ENCODE measurements at regions not wholly inside any gene's neighbourhood (a gene's known extent, or its start where the extent isn't known, plus 50 kb on each side); places are given as distances from the start of the nearest gene placed in this dataset.

- no peaks in the 10 kb centered on the region for H3K9me3 ChIP-seq (ENCODE audit: control insufficient read depth in 4 of 4, insufficient read depth in 3 of 4, low read length in 3 of 4)
- DNase-seq (no peak), ATAC-seq (ENCODE audit: insufficient read depth, low FRiP score) (no peak)
- WGBS, 2 donors: 71 to 82% methylated on average over 2 of the region's 2 CpGs
- TF ChIP-seq CTCF (IDR thresholded peaks at IDR 0.05; ENCODE audit: control extremely low read depth, extremely low read depth): no peak
- H3K27ac ChIP-seq (ENCODE audit: low read depth in 1 of 2, low read length in 1 of 2): no peak overlapping the region
- peaks cover 0 to 2% (median 0%) of the 10 kb centered on the region in 3 donors for H3K27me3 ChIP-seq (ENCODE audit: control insufficient read depth in 3 of 3, insufficient read depth in 3 of 3, low read length in 2 of 3)
- H3K36me3 ChIP-seq (ENCODE audit: control insufficient read depth in 4 of 4, insufficient read depth in 4 of 4, low read length in 4 of 4): no peaks in the 10 kb centered on the region
- H3K9ac ChIP-seq (ENCODE audit: insufficient read depth in 1 of 2, low read length in 2 of 2): no peak overlapping the region
- no peak overlapping the region for H3K4me3 ChIP-seq
- H3K4me1 ChIP-seq (ENCODE audit: control insufficient read depth in 5 of 5, insufficient read depth in 5 of 5, low read length in 5 of 5): no peaks in the 10 kb centered on the region
Observed at GRCh38 chr14:97866195-97866594, 1069.0 kb downstream of the VRK1 start.

GRCh38 chr14:97866664-97867063 lies 1069.5 kb downstream of the VRK1 start:
- WGBS, 2 donors: 70 to 74% methylated on average over 5 of the region's 5 CpGs
- no peak overlapping the region for H3K9ac ChIP-seq (ENCODE audit: insufficient read depth in 1 of 2, low read length in 2 of 2)
- no peak overlapping the region for H3K4me3 ChIP-seq
- H3K36me3 ChIP-seq (ENCODE audit: control insufficient read depth in 4 of 4, insufficient read depth in 4 of 4, low read length in 4 of 4): no peaks in the 10 kb centered on the region
- DNase-seq (no peak), ATAC-seq (ENCODE audit: insufficient read depth, low FRiP score) (no peak)
- H3K27ac ChIP-seq (ENCODE audit: low read depth in 1 of 2, low read length in 1 of 2): no peak overlapping the region
- peaks cover 0 to 2% (median 0%) of the 10 kb centered on the region in 3 donors for H3K27me3 ChIP-seq (ENCODE audit: control insufficient read depth in 3 of 3, insufficient read depth in 3 of 3, low read length in 2 of 3)
- no peak for TF ChIP-seq CTCF (IDR thresholded peaks at IDR 0.05; ENCODE audit: control extremely low read depth, extremely low read depth)
- no peaks in the 10 kb centered on the region for H3K9me3 ChIP-seq (ENCODE audit: control insufficient read depth in 4 of 4, insufficient read depth in 3 of 4, low read length in 3 of 4)
- H3K4me1 ChIP-seq (ENCODE audit: control insufficient read depth in 5 of 5, insufficient read depth in 5 of 5, low read length in 5 of 5): no peaks in the 10 kb centered on the region

- DNase-seq: no peak
- Histone ChIP-seq H3K27ac (ENCODE audit: low read depth in 1 of 2, low read length in 1 of 2) (no peak overlapping the region), H3K4me1 (ENCODE audit: control insufficient read depth in 5 of 5, insufficient read depth in 5 of 5, low read length in 5 of 5) (peaks cover 0 to 5% (median 2%) of the 10 kb centered on the region in 5 donors), H3K9me3 (ENCODE audit: control insufficient read depth in 4 of 4, insufficient read depth in 3 of 4, low read length in 3 of 4) (no peaks in the 10 kb centered on the region), H3K9ac (ENCODE audit: insufficient read depth in 1 of 2, low read length in 2 of 2) (no peak overlapping the region), H3K27me3 (ENCODE audit: control insufficient read depth in 3 of 3, insufficient read depth in 3 of 3, low read length in 2 of 3) (peaks cover 0 to 2% (median 0%) of the 10 kb centered on the region in 3 donors), H3K4me3 (no peak overlapping the region), H3K36me3 (ENCODE audit: control insufficient read depth in 4 of 4, insufficient read depth in 4 of 4, low read length in 4 of 4) (no peaks in the 10 kb centered on the region)
- no peak for ATAC-seq (ENCODE audit: insufficient read depth, low FRiP score)
- TF ChIP-seq CTCF (IDR thresholded peaks at IDR 0.05; ENCODE audit: control extremely low read depth, extremely low read depth): no peak
Observed at GRCh38 chr14:97873291-97873690, 1076.1 kb downstream of the VRK1 start.

DNA sequence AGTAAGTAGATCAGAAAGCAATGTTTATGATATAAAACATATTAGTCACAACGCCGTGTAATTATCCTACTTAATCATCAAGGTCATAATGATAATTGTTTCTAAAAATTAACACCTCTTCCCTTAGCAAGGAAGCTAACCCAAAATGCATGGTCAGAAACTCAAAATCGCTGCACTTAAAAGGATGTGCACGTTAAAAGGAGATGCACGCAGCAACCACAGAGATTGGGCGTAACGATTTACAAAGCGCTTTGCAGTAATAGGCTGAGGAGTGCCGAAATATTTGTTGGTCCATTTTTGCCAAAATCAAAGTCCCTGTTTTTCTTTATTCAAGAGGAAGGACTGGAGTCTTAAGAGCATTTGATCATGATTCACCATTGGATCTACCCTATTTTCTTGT lies 1077.2 kb downstream of the VRK1 start:
- ATAC-seq (ENCODE audit: insufficient read depth, low FRiP score): no peak
- no peak overlapping the region for H3K27ac ChIP-seq (ENCODE audit: low read depth in 1 of 2, low read length in 1 of 2)
- no peaks in the 10 kb centered on the region for H3K9me3 ChIP-seq (ENCODE audit: control insufficient read depth in 4 of 4, insufficient read depth in 3 of 4, low read length in 3 of 4)
- H3K36me3 ChIP-seq (ENCODE audit: control insufficient read depth in 4 of 4, insufficient read depth in 4 of 4, low read length in 4 of 4): no peaks in the 10 kb centered on the region
- no peak overlapping the region for H3K9ac ChIP-seq (ENCODE audit: insufficient read depth in 1 of 2, low read length in 2 of 2)
- H3K4me3 ChIP-seq: no peak overlapping the region
- peaks cover 0 to 14% (median 7%) of the 10 kb centered on the region in 5 donors for H3K4me1 ChIP-seq (ENCODE audit: control insufficient read depth in 5 of 5, insufficient read depth in 5 of 5, low read length in 5 of 5)
- peaks cover 0 to 2% (median 0%) of the 10 kb centered on the region in 3 donors for H3K27me3 ChIP-seq (ENCODE audit: control insufficient read depth in 3 of 3, insufficient read depth in 3 of 3, low read length in 2 of 3)
- 91 to 94% methylated on average over 9 of the region's 9 CpGs for WGBS, 2 donors
- no peak for TF ChIP-seq CTCF (IDR thresholded peaks at IDR 0.05; ENCODE audit: control extremely low read depth, extremely low read depth)
- DNase-seq: no peak

Measured in lung (tissue), 11 donors.